GM10266 (cell line): ENCODE measurements at regions not wholly inside any gene's neighbourhood (a gene's known extent, or its start where the extent isn't known, plus 50 kb on each side); places are given as distances from the start of the nearest gene placed in this dataset.

ENCODE experiments used
- DNase-seq: peaks from one replicate; pipeline ENCODE4 v3.0.0; 2012; ENCODE audit errors: extremely low spot score
- TF ChIP-seq, protein P1 (sequence below): IDR thresholded peaks from 2 replicates; pipeline ENCODE4 v1.5.1; 2012; ENCODE audit warnings: mild to moderate bottlenecking, low read depth; ENCODE audit not compliant: control insufficient read depth, insufficient read depth; ENCODE audit errors: missing control alignments

DNA sequence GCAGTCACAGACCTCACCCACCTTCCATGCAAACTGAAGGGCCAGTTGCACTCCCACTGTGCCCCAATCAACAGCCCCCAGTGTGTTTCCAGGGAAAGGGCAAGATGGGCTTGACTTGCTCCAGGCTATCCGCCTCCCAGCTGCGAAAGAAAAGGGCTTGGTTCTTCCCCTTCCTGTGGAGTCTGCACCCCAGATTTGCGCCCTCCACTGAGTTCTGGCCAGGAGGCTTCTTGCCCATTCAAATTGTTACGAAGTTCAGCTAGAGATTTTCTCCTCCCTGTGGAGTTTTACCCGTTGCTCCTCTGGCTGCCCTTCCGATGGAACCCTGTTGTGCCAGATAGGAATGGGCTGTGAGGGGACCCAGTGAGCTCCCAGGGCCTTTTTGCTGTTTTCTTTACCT lies 1096.9 kb upstream of the ALCAM start:
- TF ChIP-seq, protein P1, sequence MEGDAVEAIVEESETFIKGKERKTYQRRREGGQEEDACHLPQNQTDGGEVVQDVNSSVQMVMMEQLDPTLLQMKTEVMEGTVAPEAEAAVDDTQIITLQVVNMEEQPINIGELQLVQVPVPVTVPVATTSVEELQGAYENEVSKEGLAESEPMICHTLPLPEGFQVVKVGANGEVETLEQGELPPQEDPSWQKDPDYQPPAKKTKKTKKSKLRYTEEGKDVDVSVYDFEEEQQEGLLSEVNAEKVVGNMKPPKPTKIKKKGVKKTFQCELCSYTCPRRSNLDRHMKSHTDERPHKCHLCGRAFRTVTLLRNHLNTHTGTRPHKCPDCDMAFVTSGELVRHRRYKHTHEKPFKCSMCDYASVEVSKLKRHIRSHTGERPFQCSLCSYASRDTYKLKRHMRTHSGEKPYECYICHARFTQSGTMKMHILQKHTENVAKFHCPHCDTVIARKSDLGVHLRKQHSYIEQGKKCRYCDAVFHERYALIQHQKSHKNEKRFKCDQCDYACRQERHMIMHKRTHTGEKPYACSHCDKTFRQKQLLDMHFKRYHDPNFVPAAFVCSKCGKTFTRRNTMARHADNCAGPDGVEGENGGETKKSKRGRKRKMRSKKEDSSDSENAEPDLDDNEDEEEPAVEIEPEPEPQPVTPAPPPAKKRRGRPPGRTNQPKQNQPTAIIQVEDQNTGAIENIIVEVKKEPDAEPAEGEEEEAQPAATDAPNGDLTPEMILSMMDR, result no peak
- DNase-seq, result no peak

GRCh38 chr3:104273046-104273649 lies 1093.6 kb upstream of the ALCAM start:
- TF ChIP-seq, protein P1, result peak; percentile 79
- DNase-seq, result no peak

- no peak for DNase-seq
- TF ChIP-seq, protein P1, result no peak
Measured at GRCh38 chr3:104275199-104275598, 1091.5 kb upstream of the ALCAM start.

DNA sequence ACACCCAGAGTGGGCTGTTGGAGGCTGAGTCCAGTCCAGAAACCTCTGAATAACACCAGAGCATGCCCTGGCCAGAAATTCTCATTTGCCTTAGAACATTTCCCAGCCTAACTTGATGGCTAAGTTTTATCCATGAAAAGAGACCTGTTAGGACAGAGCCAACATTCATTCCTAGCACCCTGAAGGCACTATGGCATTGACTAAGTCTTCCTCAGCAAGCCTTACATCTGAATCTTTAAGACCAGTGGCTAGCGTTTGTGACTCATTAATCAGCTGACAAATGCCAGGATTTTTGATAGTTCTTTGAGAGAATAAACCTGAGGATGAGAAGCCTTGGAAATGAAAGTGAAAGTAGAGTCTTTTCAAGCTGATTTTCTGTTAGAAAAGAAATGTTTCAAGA lies 1087.1 kb upstream of the ALCAM start:
- no peak for DNase-seq
- TF ChIP-seq, protein P1, result no peak

DNA sequence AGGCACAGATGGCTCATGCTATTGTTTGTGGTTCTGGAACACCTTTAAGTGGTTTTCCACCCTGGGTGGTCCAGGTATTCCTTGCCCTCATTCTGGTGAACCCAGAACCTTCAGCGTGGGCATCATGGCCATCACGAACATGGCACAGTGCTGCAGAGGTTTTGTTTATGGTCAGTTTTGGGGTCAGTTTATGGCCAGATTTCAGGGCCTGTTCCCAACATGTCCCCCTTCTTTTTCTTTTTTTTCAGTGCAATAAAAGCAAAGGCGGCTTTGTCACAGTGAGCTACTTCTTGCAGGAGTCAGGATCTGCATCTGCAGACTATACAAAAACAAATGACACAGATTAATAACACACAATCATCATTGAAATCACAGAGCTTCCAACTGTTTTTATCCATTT lies 1085.0 kb upstream of the ALCAM start:
- TF ChIP-seq, protein P1, result no peak
- no peak for DNase-seq

GRCh38 chr3:104286645-104287044 lies 1080.1 kb upstream of the ALCAM start:
- TF ChIP-seq, protein P1, result no peak
- no peak for DNase-seq

- TF ChIP-seq, protein P1, result no peak
- DNase-seq, result no peak
Measured at GRCh38 chr3:104291437-104291851, 1075.3 kb upstream of the ALCAM start.
